PC-3 (cell line): ENCODE measurements at regions not wholly inside any gene's neighbourhood (a gene's known extent, or its start where the extent isn't known, plus 50 kb on each side); places are given as distances from the start of the nearest gene placed in this dataset.

Experiments used
- CTCF ChIP-seq: fragments of 300-600 bp; sonication (generic); conservative IDR thresholded peaks from 2 replicates; pipeline ENCODE4 v1.5.1; 2017; ENCODE audit warnings: antibody characterized with exemption, low read depth, mild to moderate bottlenecking, low read length
- EZH2 ChIP-seq: fragments of 300-600 bp; sonication (generic); IDR thresholded peaks from one replicate; pipeline ENCODE4 v1.6.1; 2017; ENCODE audit warnings: antibody characterized with exemption, mild to moderate bottlenecking, low read length; ENCODE audit not compliant: unreplicated experiment
- EZH2phosphoT487 ChIP-seq: fragments of 300-600 bp; sonication (generic); IDR thresholded peaks from 2 replicates; pipeline ENCODE4 v1.6.1; 2018; ENCODE audit warnings: mild to moderate bottlenecking, antibody characterized with exemption, low read length, borderline replicate concordance

- TF ChIP-seq CTCF, result no peak
- no peak for TF ChIP-seq EZH2
- no peak for TF ChIP-seq EZH2phosphoT487
Observed at GRCh38 chr17:34006126-34006525, 249.0 kb upstream of the CCL2 start.
